ENCODE measurements at regions not wholly inside any gene's neighbourhood (a gene's known extent, or its start where the extent isn't known, plus 50 kb on each side); places are given as distances from the start of the nearest gene placed in this dataset.
"Not testable (repeated sequence)": the region's sequence is repeated elsewhere in the genome, so short reads cannot be mapped to it uniquely, and the experiment has no call there.

- H3K36me3 ChIP-seq, result no peaks in the 10 kb centered on the region
- no peak for TF ChIP-seq CTCF (IDR thresholded peaks at IDR 0.05)
- H3K27ac ChIP-seq, result no peak overlapping the region
- intact Hi-C loops (cut with DNase I), result no loop called here
- no peak overlapping the region for H3K4me3 ChIP-seq
- peak in 3 of 5 donors; percentile 15 to 33 (median 23) for DNase-seq
- peaks cover 0 to 10% of the 10 kb centered on the region in 2 donors for H3K9me3 ChIP-seq
- 82 to 86% (median 84%) methylated on average over 29 of the region's 29 CpGs for WGBS, 3 donors
- H3K4me1 ChIP-seq (ENCODE audit: insufficient read depth), result no peaks in the 10 kb centered on the region
- no peaks in the 10 kb centered on the region for H3K27me3 ChIP-seq
Observed at GRCh38 chr2:89763581-89764485, 1072.4 kb downstream of the RPIA start.

GRCh38 chr2:89764571-89765360 lies 1073.3 kb downstream of the RPIA start:
- 86 to 91% (median 89%) methylated on average over 20 of the region's 20 CpGs for WGBS, 3 donors
- H3K4me1 ChIP-seq (ENCODE audit: insufficient read depth); H3K4me3 ChIP-seq; intact Hi-C loops (cut with DNase I); H3K9me3 ChIP-seq; H3K27me3 ChIP-seq; H3K36me3 ChIP-seq; H3K27ac ChIP-seq: not testable (repeated sequence)
- peak in 2 of 5 donors; percentile 13 to 27 for DNase-seq

- H3K4me3 ChIP-seq; H3K4me1 ChIP-seq (ENCODE audit: insufficient read depth); H3K27ac ChIP-seq; intact Hi-C loops (cut with DNase I); H3K9me3 ChIP-seq; H3K27me3 ChIP-seq; H3K36me3 ChIP-seq: not testable (repeated sequence)
- 84 to 88% (median 87%) methylated on average over 5 of the region's 5 CpGs for WGBS, 3 donors
- peak in 1 of 5 donors; percentile 24 for DNase-seq
Observed at GRCh38 chr2:89765361-89765718, 1073.9 kb downstream of the RPIA start.

GRCh38 chr2:89766141-89766990 lies 1074.9 kb downstream of the RPIA start:
- H3K4me1 ChIP-seq (ENCODE audit: insufficient read depth); H3K4me3 ChIP-seq; H3K9me3 ChIP-seq; H3K27me3 ChIP-seq; H3K36me3 ChIP-seq; intact Hi-C loops (cut with DNase I); H3K27ac ChIP-seq: not testable (repeated sequence)
- DNase-seq, result peak in 1 of 5 donors; percentile 31
- 81 to 84% (median 82%) methylated on average over 19 of the region's 19 CpGs for WGBS, 3 donors

GRCh38 chr2:89767058-89767457 lies 1075.6 kb downstream of the RPIA start:
- H3K27me3 ChIP-seq; H3K27ac ChIP-seq; intact Hi-C loops (cut with DNase I); H3K4me3 ChIP-seq; H3K36me3 ChIP-seq; H3K4me1 ChIP-seq (ENCODE audit: insufficient read depth); H3K9me3 ChIP-seq: not testable (repeated sequence)
- 78 to 84% (median 81%) methylated on average over 7 of the region's 7 CpGs for WGBS, 3 donors
- peak in 1 of 5 donors; percentile 17 for DNase-seq

- Histone ChIP-seq H3K4me3 (no peak overlapping the region), H3K27ac (no peak overlapping the region), H3K4me1 (ENCODE audit: insufficient read depth) (no peaks in the 10 kb centered on the region), H3K9me3 (peaks cover 0 to 10% of the 10 kb centered on the region in 2 donors), H3K27me3 (no peaks in the 10 kb centered on the region), H3K36me3 (no peaks in the 10 kb centered on the region)
- WGBS, 3 donors, result 9 to 28% (median 16%) methylated on average over 60 of the region's 60 CpGs
- intact Hi-C loops (cut with DNase I), result no loop called here
- TF ChIP-seq EP300 (IDR thresholded peaks at IDR 0.05) (no peak), CTCF (IDR thresholded peaks at IDR 0.05) (no peak), POLR2A (IDR thresholded peaks at IDR 0.05) (no peak)
- DNase-seq, result peak in 1 of 5 donors; percentile 29
Observed at GRCh38 chr2:89767572-89768435, 1076.3 kb downstream of the RPIA start.
